H1 (cell line): ENCODE measurements at regions not wholly inside any gene's neighbourhood (a gene's known extent, or its start where the extent isn't known, plus 50 kb on each side); places are given as distances from the start of the nearest gene placed in this dataset.

Experiments used
- CTCF ChIA-PET: fragments of 300-600 bp; sonication (Branson Sonifier 250); formaldehyde crosslinking; loops from one replicate; lab custom pipeline; 2021; ENCODE audit not compliant: partially characterized antibody; lab: Charles Lee
- POLR2A ChIA-PET: fragments of 300-600 bp; sonication (Branson Sonifier 250); formaldehyde crosslinking; loops from one replicate; lab custom pipeline; 2021; ENCODE audit warnings: inconsistent platforms; ENCODE audit not compliant: partially characterized antibody; lab: Charles Lee
- DNase-seq, 2 experiments: peaks; one replicate each; pipeline versions ENCODE4 v3.0.0 to v3.0.0-alpha.2; 2010 to 2022; ENCODE audit warnings: low spot score in 2 of 2, low read depth in 1 of 2, mixed read lengths in 1 of 2
- FAIRE-seq: peaks from 2 replicates; lab custom pipeline; 2011; peaks lifted over from hg19 to GRCh38; lab: Jason Lieb, UNC
- H2AFZ ChIP-seq: 2 replicates; pipeline ENCODE4 v1.8.1; 2012; ENCODE audit warnings: low read length, inconsistent platforms
- H2AK5ac ChIP-seq: 2 replicates; pipeline ENCODE4 v1.6.1; 2013; ENCODE audit warnings: low read depth, low read length
- H2BK120ac ChIP-seq: replicated peaks from 2 replicates; pipeline ENCODE3; 2013; ENCODE audit warnings: low read depth, low read length, inconsistent platforms
- H2BK12ac ChIP-seq: 2 replicates; pipeline ENCODE4 v1.6.1; 2013; ENCODE audit warnings: low read depth, low read length
- H2BK15ac ChIP-seq: 2 replicates; pipeline ENCODE4 v1.6.1; 2013; ENCODE audit warnings: low read length
- H2BK20ac ChIP-seq: 2 replicates; pipeline ENCODE4 v1.6.1; 2013; ENCODE audit warnings: low read length
- H2BK5ac ChIP-seq: 2 replicates; pipeline ENCODE4 v1.6.1; 2013; ENCODE audit warnings: low read depth, low read length
- H3K14ac ChIP-seq: 2 replicates; pipeline ENCODE4 v1.6.1; 2013; ENCODE audit warnings: inconsistent platforms; ENCODE audit not compliant: insufficient read length
- H3K18ac ChIP-seq: 2 replicates; pipeline ENCODE4 v1.6.1; 2013; ENCODE audit warnings: low read length; ENCODE audit errors: extremely low read depth
- H3K23ac ChIP-seq: 2 replicates; pipeline ENCODE4 v1.6.1; 2013; ENCODE audit warnings: inconsistent platforms; ENCODE audit not compliant: insufficient read length
- H3K23me2 ChIP-seq: 2 replicates; pipeline ENCODE4 v1.6.1; 2013; ENCODE audit warnings: low read depth, low read length
- H3K27ac ChIP-seq: 2 replicates; pipeline ENCODE4 v1.6.1; 2011; ENCODE audit warnings: low read depth, low read length, inconsistent platforms
- H3K27me3 ChIP-seq, 4 experiments: replicated peaks in 1 of 4; 1 replicate in 1 of 4; 2 replicates in 3 of 4; pipeline versions ENCODE4 v1.6.1 to v1.8.1; 2011 to 2013; ENCODE audit warnings: low read length in 3 of 4, mild to moderate bottlenecking in 3 of 4, inconsistent platforms in 2 of 4, mixed read lengths in 2 of 4, moderate library complexity in 1 of 4; ENCODE audit not compliant: control insufficient read depth in 3 of 4, insufficient read depth in 3 of 4; ENCODE audit errors: extremely low read depth in 1 of 4
- H3K36me3 ChIP-seq, 4 experiments: 2 replicates each; pipeline versions ENCODE4 v1.6.1 to v1.8.1; 2011 to 2013; ENCODE audit warnings: mild to moderate bottlenecking in 4 of 4, low read length in 3 of 4, moderate library complexity in 2 of 4, control low read depth in 1 of 4, inconsistent platforms in 1 of 4; ENCODE audit not compliant: insufficient read depth in 4 of 4, control insufficient read depth in 2 of 4
- H3K4ac ChIP-seq: replicated peaks from 2 replicates; pipeline ENCODE3; 2013; ENCODE audit warnings: low read length, low read depth, mixed read lengths, inconsistent platforms; ENCODE audit not compliant: insufficient read length
- H3K4me1 ChIP-seq, 4 experiments: replicated peaks in 1 of 4; 1 replicate in 1 of 4; 2 replicates in 3 of 4; pipeline versions ENCODE4 v1.6.1 to v1.8.1; 2011 to 2013; ENCODE audit warnings: low read length in 3 of 4, inconsistent platforms in 2 of 4, mixed read lengths in 1 of 4; ENCODE audit not compliant: insufficient read depth in 4 of 4, control insufficient read depth in 3 of 4
- H3K4me2 ChIP-seq, 2 experiments: 2 replicates each; pipeline versions ENCODE4 v1.6.1 to v1.8.1; 2011 to 2013; ENCODE audit warnings: low read depth in 2 of 2, low read length in 2 of 2, control low read depth in 1 of 2, inconsistent platforms in 1 of 2, mild to moderate bottlenecking in 1 of 2; ENCODE audit not compliant: insufficient read depth in 1 of 2
- H3K4me3 ChIP-seq, 4 experiments: fragments of 200-600, 300-600 bp in 1 of 4; sonication (generic), shearing (Covaris generic), sonication (Bioruptor Twin) in 1 of 4; 2 replicates each; pipeline versions ENCODE4 v1.5.1 to v1.8.1; 2011 to 2016; ENCODE audit warnings: low read length in 4 of 4, low read depth in 3 of 4, control low read depth in 2 of 4, inconsistent platforms in 2 of 4, mild to moderate bottlenecking in 2 of 4, mixed read lengths in 1 of 4, moderate library complexity in 1 of 4; ENCODE audit not compliant: insufficient read depth in 2 of 4; ENCODE audit errors: extremely low read depth in 1 of 4
- H3K56ac ChIP-seq: replicated peaks from 2 replicates; pipeline ENCODE3; 2013; ENCODE audit warnings: low read depth, mild to moderate bottlenecking, mixed read lengths, low read length, inconsistent platforms; ENCODE audit not compliant: insufficient read length
- H3K79me1 ChIP-seq: 2 replicates; pipeline ENCODE4 v1.6.1; 2013; ENCODE audit warnings: low read depth, low read length, control low read depth
- H3K79me2 ChIP-seq, 2 experiments: 2 replicates each; pipeline versions ENCODE4 v1.6.1 to v1.8.1; 2012 to 2013; ENCODE audit warnings: low read length in 2 of 2, mild to moderate bottlenecking in 2 of 2, inconsistent platforms in 1 of 2; ENCODE audit not compliant: insufficient read depth in 2 of 2, control insufficient read depth in 1 of 2
- H3K9ac ChIP-seq, 4 experiments: replicated peaks in 1 of 4; 1 replicate in 1 of 4; 2 replicates in 3 of 4; pipeline versions ENCODE4 v1.6.1 to v1.8.1; 2011 to 2013; ENCODE audit warnings: low read depth in 3 of 4, low read length in 3 of 4, control low read depth in 2 of 4, mild to moderate bottlenecking in 2 of 4, moderate library complexity in 2 of 4, inconsistent platforms in 1 of 4; ENCODE audit errors: extremely low read depth in 1 of 4
- H3K9me3 ChIP-seq, 2 experiments: 2 replicates each; pipeline versions ENCODE4 v1.6.1 to v1.8.1; 2012 to 2013; ENCODE audit warnings: mild to moderate bottlenecking in 2 of 2, moderate library complexity in 2 of 2, control low read depth in 1 of 2, inconsistent platforms in 1 of 2, low read depth in 1 of 2, low read length in 1 of 2, mixed read lengths in 1 of 2; ENCODE audit not compliant: insufficient read depth in 2 of 2
- H4K20me1 ChIP-seq, 2 experiments: replicated peaks in 1 of 2; 2 replicates each; pipeline versions ENCODE3 to v1.8.1; 2011 to 2013; ENCODE audit warnings: inconsistent platforms in 2 of 2, low read length in 2 of 2, mild to moderate bottlenecking in 1 of 2; ENCODE audit not compliant: insufficient read depth in 2 of 2, control insufficient read depth in 1 of 2
- H4K5ac ChIP-seq: 2 replicates; pipeline ENCODE4 v1.6.1; 2013; ENCODE audit warnings: low read length, low read depth, mixed read lengths, inconsistent platforms; ENCODE audit not compliant: insufficient read length
- H4K8ac ChIP-seq: 2 replicates; pipeline ENCODE4 v1.8.0; 2013; ENCODE audit warnings: mild to moderate bottlenecking, moderate library complexity, low read length, inconsistent platforms; ENCODE audit not compliant: insufficient read depth; ENCODE audit errors: extremely low read depth
- H4K91ac ChIP-seq: replicated peaks from 2 replicates; pipeline ENCODE3; 2013; ENCODE audit warnings: low read length, mixed read lengths, inconsistent platforms; ENCODE audit not compliant: insufficient read length
- BRCA1 ChIP-seq: IDR thresholded peaks from 2 replicates; pipeline ENCODE4 v1.6.1; 2012; ENCODE audit warnings: low read depth, low read length, improper control_type of control experiment
- CBX5 ChIP-seq: fragments of 300-800, 300-1000 bp; sonication (generic); IDR thresholded peaks from 2 replicates; pipeline ENCODE4 v1.7.1; 2016; ENCODE audit warnings: antibody characterized with exemption, low read length, low read depth
- GABPA ChIP-seq: IDR thresholded peaks from 2 replicates; pipeline ENCODE4 v1.6.1; 2011; ENCODE audit warnings: mild to moderate bottlenecking, low read length, moderate library complexity, borderline replicate concordance; ENCODE audit not compliant: insufficient read depth
- HDAC6 ChIP-seq: IDR thresholded peaks from one replicate; pipeline ENCODE4 v1.7.1; 2012; ENCODE audit warnings: low read depth, mild to moderate bottlenecking, inconsistent platforms, low read length, moderate library complexity
- JUN ChIP-seq: IDR thresholded peaks from 2 replicates; pipeline ENCODE4 v1.6.1; 2011; ENCODE audit warnings: low read depth, mild to moderate bottlenecking, improper control_type of control experiment, low read length
- JUND ChIP-seq: IDR thresholded peaks from 2 replicates; pipeline ENCODE4 v1.6.1; 2011; ENCODE audit warnings: mild to moderate bottlenecking, improper control_type of control experiment, low read length
- MAFK ChIP-seq: IDR thresholded peaks from 2 replicates; pipeline ENCODE4 v1.6.1; 2012; ENCODE audit warnings: low read depth, mild to moderate bottlenecking, improper control_type of control experiment, low read length
- POLR2AphosphoS5 ChIP-seq: IDR thresholded peaks from 2 replicates; pipeline ENCODE4 v1.6.1; 2011; ENCODE audit warnings: low read depth, low read length
- SP4 ChIP-seq: IDR thresholded peaks from 2 replicates; pipeline ENCODE4 v1.6.1; 2012; ENCODE audit warnings: low read length, inconsistent platforms
- SRF ChIP-seq: IDR thresholded peaks from 2 replicates; pipeline ENCODE4 v1.6.1; 2011; ENCODE audit warnings: mild to moderate bottlenecking, low read depth, low read length, moderate library complexity
- TAF1 ChIP-seq: IDR thresholded peaks from 2 replicates; pipeline ENCODE4 v1.6.1; 2011; ENCODE audit warnings: mild to moderate bottlenecking, low read depth, low read length
- WGBS, 2 experiments: shearing (Covaris generic) in 1 of 2; methylation state at CpG; one replicate each; pipeline versions ENCODE4 v1.1.6 to v1.1.7; 2013 to 2015; ENCODE audit warnings: low lambda C conversion rate in 2 of 2, mixed read lengths in 2 of 2, inconsistent platforms in 1 of 2, low coverage in 1 of 2, missing lambda C conversion rate in 1 of 2; ENCODE audit not compliant: insufficient replicate concordance in 2 of 2, insufficient coverage in 1 of 2, insufficient read length in 1 of 2; ENCODE audit errors: extremely low coverage in 1 of 2, missing lambda C conversion rate in 1 of 2; 5-methylcytosine and 5-hydroxymethylcytosine counted together

GRCh38 chr18:59752666-59753065 is 55.4 kb upstream of the CCBE1 start:
- H3K36me3 ChIP-seq: no peaks in the 10 kb centered on the region
- no peak overlapping the region for H3K18ac ChIP-seq
- H2BK20ac ChIP-seq: no peak overlapping the region
- H4K91ac ChIP-seq: no peak overlapping the region
- H4K5ac ChIP-seq: no peak overlapping the region
- H3K14ac ChIP-seq: no peak overlapping the region
- WGBS, 2 experiments: 74% methylated on average over 1 of the region's 1 CpG; no CpG with 5 or more reads in 1 of the 2 experiments
- no peak overlapping the region for H4K8ac ChIP-seq
- H3K79me1 ChIP-seq: no peaks in the 10 kb centered on the region
- H3K23ac ChIP-seq: no peak overlapping the region
- no peak overlapping the region for H3K56ac ChIP-seq
- H2BK5ac ChIP-seq: no peak overlapping the region
- no peak overlapping the region for H2AK5ac ChIP-seq
- H3K9me3 ChIP-seq: no peaks in the 10 kb centered on the region
- no peak overlapping the region for H2BK12ac ChIP-seq
- no peak overlapping the region for H2AFZ ChIP-seq
- H3K4me3 ChIP-seq: no peak overlapping the region
- FAIRE-seq: no peak
- no peaks in the 10 kb centered on the region for H3K4me1 ChIP-seq
- H3K9ac ChIP-seq: no peak overlapping the region
- no peak overlapping the region for H2BK120ac ChIP-seq
- ChIA-PET CTCF (interaction anchor here (1.1 to 1.9 kb wide), 5 partner anchors 13 to 291 kb away, joined by 3 to 6 read pairs (median 4); partner anchors contain the start of gene CCBE1), POLR2A (no interaction called here)
- H2BK15ac ChIP-seq: no peak overlapping the region
- H3K23me2 ChIP-seq: no peaks in the 10 kb centered on the region
- H3K4ac ChIP-seq: no peak overlapping the region
- no peak for DNase-seq
- H4K20me1 ChIP-seq: no peaks in the 10 kb centered on the region
- no peak overlapping the region for H3K4me2 ChIP-seq
- H3K79me2 ChIP-seq: no peaks in the 10 kb centered on the region
- H3K27ac ChIP-seq: no peak overlapping the region
- no peaks in the 10 kb centered on the region for H3K27me3 ChIP-seq
- no peak for TF ChIP-seq SP4
- no peak for TF ChIP-seq MAFK
- TF ChIP-seq SRF: no peak
- no peak for TF ChIP-seq TAF1
- no peak for TF ChIP-seq BRCA1
- no peak for TF ChIP-seq JUN
- no peak for TF ChIP-seq HDAC6
- no peak for TF ChIP-seq JUND
- TF ChIP-seq CBX5: no peak
- no peak for TF ChIP-seq GABPA
- TF ChIP-seq POLR2AphosphoS5: no peak
